Endothelial cell of umbilical vein (primary cell): ENCODE measurements at regions not wholly inside any gene's neighbourhood (a gene's known extent, or its start where the extent isn't known, plus 50 kb on each side); places are given as distances from the start of the nearest gene placed in this dataset.

Experiments
- BruUV-seq: library from RNA; stranded (reverse); fragments of 400-500 nt; replicated peaks from 2 replicates; lab custom pipeline; 2021; lab: Mats Ljungman, UMichigan
- CTCF ChIA-PET: fragments of 300-600, 350-600 bp; sonication (Branson Sonifier 250); formaldehyde crosslinking; loops from one replicate; lab custom pipeline; 2021; ENCODE audit warnings: antibody characterized with exemption, inconsistent platforms; lab: Charles Lee
- POLR2A ChIA-PET: fragments of 300-600, 350-600 bp; sonication (Branson Sonifier 250); formaldehyde crosslinking; loops from one replicate; lab custom pipeline; 2021; ENCODE audit warnings: antibody characterized with exemption, inconsistent platforms; lab: Charles Lee
- DNase-seq: peaks from one replicate; pipeline ENCODE4 v3.0.0-alpha.2; 2011; ENCODE audit warnings: low read depth, low spot score
- FAIRE-seq: peaks from 2 replicates; lab custom pipeline; 2011; peaks lifted over from hg19 to GRCh38; lab: Jason Lieb, UNC
- H2AFZ ChIP-seq: 2 replicates; pipeline ENCODE4 v1.6.0; 2012; ENCODE audit warnings: low read depth, low read length, control low read depth, inconsistent platforms
- H3K27ac ChIP-seq: 2 replicates; pipeline ENCODE4 v1.5.1; 2011; ENCODE audit warnings: low read depth, mild to moderate bottlenecking, control low read depth, low read length, moderate library complexity; ENCODE audit not compliant: insufficient read depth
- H3K27me3 ChIP-seq, 2 experiments: 2 replicates each; pipeline versions ENCODE4 v1.6.0 to v1.6.1; 2011; ENCODE audit warnings: low read length in 2 of 2, mixed read lengths in 1 of 2; ENCODE audit not compliant: control insufficient read depth in 2 of 2, insufficient read depth in 2 of 2
- H3K36me3 ChIP-seq, 2 experiments: 2 replicates in 1 of 2; 3 replicates in 1 of 2; pipeline ENCODE4 v1.5.1; 2011; ENCODE audit warnings: low read length in 2 of 2, mild to moderate bottlenecking in 1 of 2, moderate library complexity in 1 of 2; ENCODE audit not compliant: control insufficient read depth in 2 of 2, insufficient read depth in 2 of 2; ENCODE audit errors: extremely low read depth in 1 of 2
- H3K4me1 ChIP-seq: 3 replicates; pipeline ENCODE4 v1.5.1; 2011; ENCODE audit warnings: mild to moderate bottlenecking, low read length; ENCODE audit not compliant: control insufficient read depth, insufficient read depth; ENCODE audit errors: extremely low read depth
- H3K4me2 ChIP-seq: 2 replicates; pipeline ENCODE4 v1.6.1; 2011; ENCODE audit warnings: low read length, control low read depth, mixed read lengths; ENCODE audit not compliant: insufficient read depth
- H3K4me3 ChIP-seq, 3 experiments: fragments of 200-600 bp in 1 of 3; sonication (generic), shearing (Covaris generic) in 1 of 3; replicated peaks in 1 of 3; 2 replicates each; pipeline ENCODE4 v1.5.1; 2011 to 2016; ENCODE audit warnings: control low read depth in 3 of 3, low read length in 3 of 3, mild to moderate bottlenecking in 2 of 3, inconsistent platforms in 1 of 3, low read depth in 1 of 3, moderate library complexity in 1 of 3; ENCODE audit not compliant: insufficient read depth in 1 of 3
- H3K79me2 ChIP-seq: 2 replicates; pipeline ENCODE4 v1.6.0; 2012; ENCODE audit warnings: low read length, inconsistent platforms; ENCODE audit not compliant: control insufficient read depth, insufficient read depth
- H3K9ac ChIP-seq: replicated peaks from 2 replicates; pipeline ENCODE3; 2011; ENCODE audit warnings: low read length, control low read depth; ENCODE audit not compliant: insufficient read depth; ENCODE audit errors: extremely low read depth
- H3K9me1 ChIP-seq: replicated peaks from 3 replicates; pipeline ENCODE4 v1.6.0; 2011; ENCODE audit warnings: mild to moderate bottlenecking, low read length; ENCODE audit not compliant: control insufficient read depth, insufficient read depth; ENCODE audit errors: extremely low read depth
- H3K9me3 ChIP-seq: replicated peaks from 2 replicates; pipeline ENCODE4 v1.5.1; 2012; ENCODE audit warnings: low read length, inconsistent platforms; ENCODE audit not compliant: control insufficient read depth, insufficient read depth
- H4K20me1 ChIP-seq: replicated peaks from 2 replicates; pipeline ENCODE3; 2011; ENCODE audit warnings: mild to moderate bottlenecking, low read length; ENCODE audit not compliant: control insufficient read depth, insufficient read depth; ENCODE audit errors: extremely low read depth
- EZH2 ChIP-seq: IDR thresholded peaks from 2 replicates; pipeline ENCODE4 v1.6.1; 2012; ENCODE audit warnings: borderline replicate concordance, low read depth, mild to moderate bottlenecking, moderate library complexity, low read length, inconsistent platforms; ENCODE audit not compliant: severe bottlenecking
- FOS ChIP-seq: IDR thresholded peaks from 2 replicates; pipeline ENCODE4 v1.6.1; 2011; ENCODE audit warnings: mild to moderate bottlenecking, low read length, moderate library complexity, borderline replicate concordance; ENCODE audit not compliant: insufficient read depth
- GATA2 ChIP-seq: IDR thresholded peaks from 2 replicates; pipeline ENCODE4 v1.7.0; 2011; ENCODE audit warnings: low read depth, mild to moderate bottlenecking, moderate library complexity, mixed read lengths, low read length; ENCODE audit not compliant: insufficient read length, insufficient read depth
- JUN ChIP-seq: IDR thresholded peaks from 2 replicates; pipeline ENCODE4 v1.6.1; 2011; ENCODE audit warnings: borderline replicate concordance, low read depth; ENCODE audit not compliant: insufficient read length, insufficient read depth
- MYC ChIP-seq: IDR thresholded peaks from one replicate; pipeline ENCODE4 v1.6.1; 2011; ENCODE audit warnings: mild to moderate bottlenecking, low read depth, low read length
- POLR2A ChIP-seq: IDR thresholded peaks from 2 replicates; pipeline ENCODE4 v1.6.1; 2012; ENCODE audit warnings: low read depth, mild to moderate bottlenecking, control low read depth, low read length
- POLR2AphosphoS5 ChIP-seq: IDR thresholded peaks from 2 replicates; pipeline ENCODE4 v1.6.1; 2012; ENCODE audit warnings: low read depth, mild to moderate bottlenecking, control low read depth, low read length, moderate library complexity; ENCODE audit not compliant: insufficient read depth
- dilution Hi-C: fragments of 300-500 bp; cut with MboI; formaldehyde crosslinking; loops from one replicate; pipeline ENCODE4 v1.15.0; 2019; ENCODE audit warnings: low sequenced_read_pairs; ENCODE audit not compliant: extremely low pct_ligation_motif_present
- intact Hi-C: fragments of 100-400 bp; cut with micrococcal nuclease; formaldehyde crosslinking; loops from one replicate; pipeline ENCODE4 v1.10.0; 2022
- TF ChIP-seq, protein P1 (sequence below), 2 donors: IDR thresholded peaks; 1 replicate in 1 of 2; 2 replicates in 1 of 2; pipeline ENCODE4 v1.5.1; 2011; ENCODE audit warnings: low read length in 2 of 2, mild to moderate bottlenecking in 2 of 2, moderate library complexity in 2 of 2, control low read depth in 1 of 2, inconsistent platforms in 1 of 2, low read depth in 1 of 2; ENCODE audit not compliant: insufficient read depth in 1 of 2; ENCODE audit errors: extremely low read depth in 1 of 2
- TF ChIP-seq, protein P2 (sequence below): IDR thresholded peaks from 2 replicates; pipeline ENCODE4 v1.6.1; 2011; ENCODE audit not compliant: insufficient read depth, insufficient read length

DNA sequence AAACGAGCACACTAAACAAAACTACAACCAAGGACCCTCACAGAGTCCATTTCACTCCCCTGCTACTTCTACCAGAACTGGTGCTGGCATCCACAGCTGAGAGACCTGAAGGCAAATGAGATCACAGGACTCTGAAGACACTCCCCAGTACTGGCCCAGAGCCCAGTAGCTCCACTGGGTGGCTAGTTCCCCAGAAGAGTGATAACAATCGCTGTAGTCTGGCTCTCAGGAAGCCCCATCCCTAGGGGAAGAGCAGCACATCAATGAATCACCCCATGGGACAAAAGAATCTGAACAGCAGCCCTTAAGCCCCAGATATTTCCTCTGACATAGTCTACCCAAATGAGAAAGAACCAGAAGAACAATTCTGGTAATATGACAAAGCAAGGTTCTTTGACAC lies 190.7 kb upstream of the BMP4 start:
- peak; percentile 96 for FAIRE-seq
- Histone ChIP-seq H3K27ac (peak overlapping the region; percentile 66), H3K9ac (peak overlapping the region; percentile 33), H3K9me1 (no peaks in the 10 kb centered on the region), H3K36me3 (no peaks in the 10 kb centered on the region), H3K9me3 (no peaks in the 10 kb centered on the region), H3K79me2 (no peaks in the 10 kb centered on the region), H2AFZ (no peak overlapping the region), H4K20me1 (no peaks in the 10 kb centered on the region), H3K4me1 (peaks cover 17% of the 10 kb centered on the region), H3K27me3 (no peaks in the 10 kb centered on the region), H3K4me3 (no peak overlapping the region), H3K4me2 (peak overlapping the region; percentile 8)
- ChIA-PET POLR2A (no interaction called here), CTCF (interaction anchor here (0.6 to 1.4 kb wide), 3 partner anchors 10 to 30 kb away, joined by 3 to 4 read pairs (median 3); no protein-coding TSS in a partner anchor)
- dilution Hi-C loops (no loop called here), intact Hi-C loops (loop anchor here (1.0 kb wide), 2 partner anchors 22 to 39 kb away; no protein-coding TSS in a partner anchor)
- TF ChIP-seq POLR2AphosphoS5 (peak; percentile 67), JUN (no peak), EZH2 (no peak), FOS (peak; percentile 80), GATA2 (peak; percentile 98)
- DNase-seq = peak; percentile 77
- BruUV-seq = no TSS peak

DNA sequence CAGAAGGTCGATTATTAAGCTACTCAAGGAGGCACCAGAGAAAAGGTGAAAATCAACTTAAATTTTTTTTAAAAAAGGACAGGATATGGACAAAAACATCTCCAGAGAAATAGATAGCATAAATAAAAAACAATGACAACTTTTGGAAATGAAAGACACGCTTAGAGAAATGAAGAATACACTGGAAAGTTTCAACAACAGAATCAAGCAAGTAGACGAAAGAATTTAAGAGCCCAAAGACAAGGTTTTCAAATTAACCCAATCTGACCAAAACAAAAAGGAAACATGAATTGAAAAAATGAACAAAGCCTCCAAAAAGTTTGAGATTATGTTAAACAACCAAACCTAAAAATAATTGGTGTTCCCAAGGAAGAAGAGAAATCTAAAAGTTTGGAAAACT lies 191.1 kb upstream of the BMP4 start:
- Histone ChIP-seq H3K27ac (peak overlapping the region; percentile 66), H3K27me3 (no peaks in the 10 kb centered on the region), H3K4me1 (peaks cover 17% of the 10 kb centered on the region), H3K79me2 (no peaks in the 10 kb centered on the region), H3K4me3 (no peak overlapping the region), H3K9me3 (no peaks in the 10 kb centered on the region), H3K4me2 (no peak overlapping the region), H3K9ac (no peak overlapping the region), H3K36me3 (no peaks in the 10 kb centered on the region), H3K9me1 (no peaks in the 10 kb centered on the region), H4K20me1 (no peaks in the 10 kb centered on the region), H2AFZ (no peak overlapping the region)
- intact Hi-C loops = loop anchor here (1.0 kb wide), 2 partner anchors 22 to 39 kb away; no protein-coding TSS in a partner anchor
- no peak for FAIRE-seq
- ChIA-PET CTCF (interaction anchor here (0.6 to 1.4 kb wide), 3 partner anchors 10 to 30 kb away, joined by 3 to 4 read pairs (median 3); no protein-coding TSS in a partner anchor), POLR2A (no interaction called here)
- dilution Hi-C loops = no loop called here
- TF ChIP-seq POLR2A (no peak), GATA2 (no peak), FOS (no peak), JUN (no peak), POLR2AphosphoS5 (no peak), EZH2 (no peak), MYC (no peak)
- TF ChIP-seq, protein P1, sequence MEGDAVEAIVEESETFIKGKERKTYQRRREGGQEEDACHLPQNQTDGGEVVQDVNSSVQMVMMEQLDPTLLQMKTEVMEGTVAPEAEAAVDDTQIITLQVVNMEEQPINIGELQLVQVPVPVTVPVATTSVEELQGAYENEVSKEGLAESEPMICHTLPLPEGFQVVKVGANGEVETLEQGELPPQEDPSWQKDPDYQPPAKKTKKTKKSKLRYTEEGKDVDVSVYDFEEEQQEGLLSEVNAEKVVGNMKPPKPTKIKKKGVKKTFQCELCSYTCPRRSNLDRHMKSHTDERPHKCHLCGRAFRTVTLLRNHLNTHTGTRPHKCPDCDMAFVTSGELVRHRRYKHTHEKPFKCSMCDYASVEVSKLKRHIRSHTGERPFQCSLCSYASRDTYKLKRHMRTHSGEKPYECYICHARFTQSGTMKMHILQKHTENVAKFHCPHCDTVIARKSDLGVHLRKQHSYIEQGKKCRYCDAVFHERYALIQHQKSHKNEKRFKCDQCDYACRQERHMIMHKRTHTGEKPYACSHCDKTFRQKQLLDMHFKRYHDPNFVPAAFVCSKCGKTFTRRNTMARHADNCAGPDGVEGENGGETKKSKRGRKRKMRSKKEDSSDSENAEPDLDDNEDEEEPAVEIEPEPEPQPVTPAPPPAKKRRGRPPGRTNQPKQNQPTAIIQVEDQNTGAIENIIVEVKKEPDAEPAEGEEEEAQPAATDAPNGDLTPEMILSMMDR (IDR thresholded peaks at IDR 0.05; ENCODE audit: extremely low read depth in 1 of 2, insufficient read depth in 1 of 2, low read depth in 1 of 2, low read length in 2 of 2) = no peak
- TF ChIP-seq, protein P2, sequence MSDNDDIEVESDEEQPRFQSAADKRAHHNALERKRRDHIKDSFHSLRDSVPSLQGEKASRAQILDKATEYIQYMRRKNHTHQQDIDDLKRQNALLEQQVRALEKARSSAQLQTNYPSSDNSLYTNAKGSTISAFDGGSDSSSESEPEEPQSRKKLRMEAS = no peak
- DNase-seq = no peak
- TSS peak; percentile 79 for BruUV-seq
